ENCODE measurements at regions not wholly inside any gene's neighbourhood (a gene's known extent, or its start where the extent isn't known, plus 50 kb on each side); places are given as distances from the start of the nearest gene placed in this dataset.

DNA sequence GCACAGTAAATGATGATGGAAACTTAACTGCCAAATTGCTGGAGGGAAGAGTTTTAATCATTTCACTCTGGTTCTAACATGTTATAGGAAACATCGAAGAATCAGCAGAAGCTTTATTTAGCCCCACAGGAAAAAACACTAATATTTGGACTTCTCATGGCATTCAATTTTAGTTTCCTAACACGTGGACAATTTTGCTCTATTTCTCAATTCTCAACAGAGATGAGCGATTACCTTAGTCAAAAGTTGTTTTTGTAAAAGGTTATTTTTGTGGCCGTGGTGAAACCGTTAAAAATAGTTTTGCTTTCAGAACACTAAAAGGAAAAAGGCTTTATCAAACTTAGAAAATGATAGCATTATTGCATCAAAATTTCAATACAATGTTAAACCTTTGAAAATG lies 235.2 kb downstream of the PLK2 start:
- no peaks in the 10 kb centered on the region for H3K27me3 ChIP-seq (ENCODE audit: insufficient read depth, low read length)
- no peak overlapping the region for H3K4me3 ChIP-seq (ENCODE audit: low read length in 2 of 2)
- ChIA-PET CTCF (ENCODE audit: partially characterized antibody) (no interaction called here), POLR2A (ENCODE audit: partially characterized antibody) (no interaction called here)
- H3K4me1 ChIP-seq (ENCODE audit: insufficient read depth, low read length), result no peaks in the 10 kb centered on the region
- Mint-ChIP-seq H3K9me3 (peaks cover 0 to 6% (median 1%) of the 10 kb centered on the region in 8 donors), H3K4me3 (no peak overlapping the region), H3K27me3 (no peaks in the 10 kb centered on the region), H3K36me3 (no peaks in the 10 kb centered on the region), H3K27ac (no peak overlapping the region), H3K4me1 (no peaks in the 10 kb centered on the region)
- H3K9me3 ChIP-seq (ENCODE audit: control insufficient read depth in 1 of 2, low read length in 2 of 2), result no peaks in the 10 kb centered on the region
- intact Hi-C loops (cut with micrococcal nuclease), result no loop called here
- no peak overlapping the region for H3K27ac ChIP-seq (ENCODE audit: low read depth, low read length)
- no peak for DNase-seq
- no peaks in the 10 kb centered on the region for H3K36me3 ChIP-seq (ENCODE audit: insufficient read depth, low read length)

DNA sequence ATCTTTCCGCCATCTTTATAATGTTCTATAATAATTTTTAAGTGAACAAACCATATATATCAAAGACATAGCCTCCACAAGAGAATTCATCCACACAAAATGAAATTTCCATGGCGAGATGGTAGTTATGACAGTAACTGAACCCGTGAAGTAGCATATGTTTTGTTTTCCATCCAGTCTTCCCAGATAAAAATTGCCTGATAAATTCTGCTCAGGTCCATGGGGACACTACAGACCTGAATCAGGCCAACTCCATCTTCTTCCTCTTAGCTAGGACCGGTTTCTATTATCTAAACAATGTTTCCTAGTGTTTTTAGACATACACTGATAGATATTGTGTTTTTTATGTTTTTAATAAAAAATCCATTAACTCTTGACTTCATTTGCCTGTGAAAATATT lies 235.7 kb downstream of the PLK2 start:
- Mint-ChIP-seq H3K27ac (no peak overlapping the region), H3K27me3 (no peaks in the 10 kb centered on the region), H3K9me3 (peaks cover 0 to 6% (median 1%) of the 10 kb centered on the region in 8 donors), H3K36me3 (no peaks in the 10 kb centered on the region), H3K4me3 (no peak overlapping the region), H3K4me1 (no peaks in the 10 kb centered on the region)
- no peak overlapping the region for H3K27ac ChIP-seq (ENCODE audit: low read depth, low read length)
- no peaks in the 10 kb centered on the region for H3K36me3 ChIP-seq (ENCODE audit: insufficient read depth, low read length)
- H3K27me3 ChIP-seq (ENCODE audit: insufficient read depth, low read length), result no peaks in the 10 kb centered on the region
- H3K9me3 ChIP-seq (ENCODE audit: control insufficient read depth in 1 of 2, low read length in 2 of 2), result no peaks in the 10 kb centered on the region
- intact Hi-C loops (cut with micrococcal nuclease), result no loop called here
- CTCF ChIA-PET (ENCODE audit: partially characterized antibody), result no interaction called here
- no peak for DNase-seq
- no peak overlapping the region for H3K4me3 ChIP-seq (ENCODE audit: low read length in 2 of 2)
- H3K4me1 ChIP-seq (ENCODE audit: insufficient read depth, low read length), result no peaks in the 10 kb centered on the region
- POLR2A ChIA-PET (ENCODE audit: partially characterized antibody), result no interaction called here

DNA sequence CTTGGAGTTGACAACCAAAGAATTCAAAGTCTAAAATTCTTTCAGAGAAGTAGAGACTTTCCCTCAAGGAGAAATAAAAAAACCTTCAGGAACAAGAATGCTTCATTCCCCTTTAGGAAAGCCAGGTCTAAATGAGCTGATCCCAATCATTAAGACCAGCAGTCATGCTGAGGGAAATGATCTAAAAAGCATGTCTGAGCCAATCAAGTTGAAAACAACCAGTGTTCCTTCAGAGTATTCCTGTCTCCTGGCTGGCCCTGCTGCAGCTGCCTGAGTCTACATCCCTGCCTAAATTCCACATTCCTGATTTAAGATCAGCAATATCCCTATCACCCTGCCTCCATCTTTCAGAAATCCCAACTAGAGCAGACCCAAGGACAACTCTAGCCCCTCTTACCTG lies 244.5 kb downstream of the PLK2 start:
- peaks cover 0 to 9% (median 4%) of the 10 kb centered on the region in 8 donors for H3K9me3 Mint-ChIP-seq
- H3K4me3 ChIP-seq (ENCODE audit: low read length in 2 of 2), result no peak overlapping the region
- H3K4me1 ChIP-seq (ENCODE audit: insufficient read depth, low read length), result no peaks in the 10 kb centered on the region
- H3K27ac ChIP-seq (ENCODE audit: low read depth, low read length), result no peak overlapping the region
- H3K27ac Mint-ChIP-seq, result no peak overlapping the region
- H3K36me3 ChIP-seq (ENCODE audit: insufficient read depth, low read length), result no peaks in the 10 kb centered on the region
- no peaks in the 10 kb centered on the region for H3K27me3 ChIP-seq (ENCODE audit: insufficient read depth, low read length)
- ChIA-PET CTCF (ENCODE audit: partially characterized antibody) (no interaction called here), POLR2A (ENCODE audit: partially characterized antibody) (no interaction called here)
- intact Hi-C loops (cut with micrococcal nuclease), result no loop called here
- peaks cover 0 to 1% of the 10 kb centered on the region in 2 donors for H3K27me3 Mint-ChIP-seq
- DNase-seq, result no peak
- no peak overlapping the region for H3K4me3 Mint-ChIP-seq
- peaks cover 0 to 2% of the 10 kb centered on the region in 2 donors for H3K36me3 Mint-ChIP-seq
- H3K4me1 Mint-ChIP-seq, result no peaks in the 10 kb centered on the region
- no peaks in the 10 kb centered on the region for H3K9me3 ChIP-seq (ENCODE audit: control insufficient read depth in 1 of 2, low read length in 2 of 2)

- intact Hi-C loops (cut with micrococcal nuclease), result no loop called here
- H3K9me3 ChIP-seq (ENCODE audit: control insufficient read depth in 1 of 2, low read length in 2 of 2), result no peaks in the 10 kb centered on the region
- H3K36me3 Mint-ChIP-seq, result no peaks in the 10 kb centered on the region
- POLR2A ChIA-PET (ENCODE audit: partially characterized antibody), result no interaction called here
- peaks cover 0 to 6% of the 10 kb centered on the region in 2 donors for H3K27me3 Mint-ChIP-seq
- H3K9me3 Mint-ChIP-seq, result peaks cover 0 to 7% (median 0%) of the 10 kb centered on the region in 8 donors
- H3K27ac Mint-ChIP-seq, result no peak overlapping the region
- CTCF ChIA-PET (ENCODE audit: partially characterized antibody), result no interaction called here
- H3K4me3 ChIP-seq (ENCODE audit: low read length in 2 of 2), result no peak overlapping the region
- H3K36me3 ChIP-seq (ENCODE audit: insufficient read depth, low read length), result no peaks in the 10 kb centered on the region
- no peak overlapping the region for H3K4me3 Mint-ChIP-seq
- no peak for DNase-seq
- no peaks in the 10 kb centered on the region for H3K4me1 ChIP-seq (ENCODE audit: insufficient read depth, low read length)
- H3K27me3 ChIP-seq (ENCODE audit: insufficient read depth, low read length), result no peaks in the 10 kb centered on the region
- no peaks in the 10 kb centered on the region for H3K4me1 Mint-ChIP-seq
- no peak overlapping the region for H3K27ac ChIP-seq (ENCODE audit: low read depth, low read length)
Measured at GRCh38 chr5:58211441-58211840, 248.4 kb downstream of the PLK2 start.

DNA sequence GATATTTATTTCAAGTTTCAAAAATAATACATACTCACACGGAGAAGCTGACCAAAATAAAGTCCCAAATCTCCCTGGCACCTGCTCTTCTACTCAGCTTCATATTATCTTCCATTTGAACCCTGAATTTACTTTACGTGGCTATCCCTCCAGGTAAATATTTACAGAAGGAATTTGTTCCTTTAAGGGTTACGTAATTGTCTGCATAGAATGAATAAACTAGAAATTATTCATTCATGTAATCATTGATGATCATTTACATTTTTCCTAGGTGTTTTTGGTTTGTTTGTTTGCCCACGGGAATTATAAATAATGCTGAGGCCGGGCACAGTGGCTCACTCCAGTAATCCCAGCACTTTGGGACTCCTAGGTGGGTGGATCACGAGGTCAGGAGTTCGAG lies 251.2 kb downstream of the PLK2 start:
- H3K27me3 ChIP-seq (ENCODE audit: insufficient read depth, low read length), result no peaks in the 10 kb centered on the region
- no peak overlapping the region for H3K27ac ChIP-seq (ENCODE audit: low read depth, low read length)
- DNase-seq, result no peak
- Mint-ChIP-seq H3K27me3 (peaks cover 0 to 6% of the 10 kb centered on the region in 2 donors), H3K4me3 (peak overlapping the region in 1 of 8 donors; percentile 33), H3K4me1 (no peaks in the 10 kb centered on the region), H3K36me3 (no peaks in the 10 kb centered on the region), H3K27ac (no peak overlapping the region), H3K9me3 (no peaks in the 10 kb centered on the region)
- intact Hi-C loops (cut with micrococcal nuclease), result no loop called here
- no peaks in the 10 kb centered on the region for H3K4me1 ChIP-seq (ENCODE audit: insufficient read depth, low read length)
- H3K4me3 ChIP-seq (ENCODE audit: low read length in 2 of 2), result no peak overlapping the region
- no peaks in the 10 kb centered on the region for H3K36me3 ChIP-seq (ENCODE audit: insufficient read depth, low read length)
- CTCF ChIA-PET (ENCODE audit: partially characterized antibody), result no interaction called here
- POLR2A ChIA-PET (ENCODE audit: partially characterized antibody), result no interaction called here
- no peaks in the 10 kb centered on the region for H3K9me3 ChIP-seq (ENCODE audit: control insufficient read depth in 1 of 2, low read length in 2 of 2)

DNA sequence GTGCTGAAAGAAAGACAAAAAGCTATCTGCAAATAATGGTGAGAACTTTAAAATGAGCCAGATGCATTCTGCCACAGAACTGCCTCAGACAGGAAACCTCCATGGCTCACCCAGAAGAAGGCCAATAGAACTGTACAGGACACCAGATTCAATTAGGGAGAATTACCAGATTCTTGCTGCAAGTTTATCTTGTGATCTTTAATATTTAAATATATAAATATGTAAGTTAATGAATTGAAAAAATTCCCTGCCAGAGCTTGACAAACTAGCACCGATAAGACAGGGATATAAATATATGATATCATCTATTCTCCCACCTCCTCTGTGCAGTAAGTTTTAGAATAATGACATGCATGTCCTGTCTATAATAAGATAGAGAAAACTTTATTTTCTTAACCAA lies 252.8 kb downstream of the PLK2 start:
- H3K4me1 Mint-ChIP-seq, result no peaks in the 10 kb centered on the region
- H3K27ac Mint-ChIP-seq, result no peak overlapping the region
- intact Hi-C loops (cut with micrococcal nuclease), result no loop called here
- H3K9me3 Mint-ChIP-seq, result peaks cover 0 to 2% (median 0%) of the 10 kb centered on the region in 8 donors
- ChIA-PET CTCF (ENCODE audit: partially characterized antibody) (no interaction called here), POLR2A (ENCODE audit: partially characterized antibody) (no interaction called here)
- H3K27me3 Mint-ChIP-seq, result peaks cover 0 to 6% of the 10 kb centered on the region in 2 donors
- Histone ChIP-seq H3K9me3 (ENCODE audit: control insufficient read depth in 1 of 2, low read length in 2 of 2) (no peaks in the 10 kb centered on the region), H3K27me3 (ENCODE audit: insufficient read depth, low read length) (no peaks in the 10 kb centered on the region), H3K36me3 (ENCODE audit: insufficient read depth, low read length) (no peaks in the 10 kb centered on the region), H3K4me3 (ENCODE audit: low read length in 2 of 2) (no peak overlapping the region), H3K27ac (ENCODE audit: low read depth, low read length) (no peak overlapping the region), H3K4me1 (ENCODE audit: insufficient read depth, low read length) (no peaks in the 10 kb centered on the region)
- no peaks in the 10 kb centered on the region for H3K36me3 Mint-ChIP-seq
- DNase-seq, result no peak
- peak overlapping the region in 1 of 8 donors; percentile 38 for H3K4me3 Mint-ChIP-seq

DNA sequence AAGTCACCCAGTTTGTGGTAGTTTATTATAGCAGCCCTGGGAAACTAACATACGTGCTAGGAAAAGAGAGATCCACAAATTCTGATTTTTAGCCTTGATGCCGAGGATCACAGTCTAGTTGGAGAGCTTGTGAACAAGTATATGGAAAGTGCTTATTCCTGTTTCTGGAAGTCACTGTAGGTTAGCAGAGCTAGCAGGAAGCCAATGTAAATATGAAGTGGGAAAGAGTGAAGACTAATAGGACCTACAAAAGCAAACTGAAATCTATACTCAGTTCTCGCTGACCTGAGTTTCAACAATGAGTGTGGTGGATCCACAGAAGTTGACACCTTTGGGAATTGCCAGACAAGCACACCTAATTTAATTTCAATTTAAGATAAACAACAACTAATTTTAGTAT lies 254.9 kb downstream of the PLK2 start:
- peaks cover 0 to 6% of the 10 kb centered on the region in 2 donors for H3K27me3 Mint-ChIP-seq
- ChIA-PET CTCF (ENCODE audit: partially characterized antibody) (no interaction called here), POLR2A (ENCODE audit: partially characterized antibody) (no interaction called here)
- H3K4me1 ChIP-seq (ENCODE audit: insufficient read depth, low read length), result no peaks in the 10 kb centered on the region
- no peak overlapping the region for H3K4me3 Mint-ChIP-seq
- H3K36me3 ChIP-seq (ENCODE audit: insufficient read depth, low read length), result no peaks in the 10 kb centered on the region
- no peak for DNase-seq
- no peaks in the 10 kb centered on the region for H3K9me3 ChIP-seq (ENCODE audit: control insufficient read depth in 1 of 2, low read length in 2 of 2)
- no peaks in the 10 kb centered on the region for H3K27me3 ChIP-seq (ENCODE audit: insufficient read depth, low read length)
- no peaks in the 10 kb centered on the region for H3K4me1 Mint-ChIP-seq
- no peak overlapping the region for H3K27ac ChIP-seq (ENCODE audit: low read depth, low read length)
- intact Hi-C loops (cut with micrococcal nuclease), result no loop called here
- peaks cover 0 to 2% (median 0%) of the 10 kb centered on the region in 8 donors for H3K9me3 Mint-ChIP-seq
- no peaks in the 10 kb centered on the region for H3K36me3 Mint-ChIP-seq
- H3K4me3 ChIP-seq (ENCODE audit: low read length in 2 of 2), result no peak overlapping the region
- no peak overlapping the region for H3K27ac Mint-ChIP-seq

- Mint-ChIP-seq H3K4me1 (no peaks in the 10 kb centered on the region), H3K36me3 (no peaks in the 10 kb centered on the region), H3K27me3 (peaks cover 0 to 7% of the 10 kb centered on the region in 2 donors), H3K9me3 (peaks cover 0 to 2% (median 0%) of the 10 kb centered on the region in 8 donors), H3K27ac (no peak overlapping the region), H3K4me3 (no peak overlapping the region)
- intact Hi-C loops (cut with micrococcal nuclease), result no loop called here
- H3K36me3 ChIP-seq (ENCODE audit: insufficient read depth, low read length), result no peaks in the 10 kb centered on the region
- no peak for DNase-seq
- H3K27ac ChIP-seq (ENCODE audit: low read depth, low read length), result no peak overlapping the region
- no peaks in the 10 kb centered on the region for H3K4me1 ChIP-seq (ENCODE audit: insufficient read depth, low read length)
- no peaks in the 10 kb centered on the region for H3K9me3 ChIP-seq (ENCODE audit: control insufficient read depth in 1 of 2, low read length in 2 of 2)
- no peaks in the 10 kb centered on the region for H3K27me3 ChIP-seq (ENCODE audit: insufficient read depth, low read length)
- CTCF ChIA-PET (ENCODE audit: partially characterized antibody), result no interaction called here
- H3K4me3 ChIP-seq (ENCODE audit: low read length in 2 of 2), result no peak overlapping the region
- POLR2A ChIA-PET (ENCODE audit: partially characterized antibody), result no interaction called here
Measured at GRCh38 chr5:58202941-58203444, 256.9 kb downstream of the PLK2 start.

Data from CD4-positive, alpha-beta memory T cell (primary cell).